HG02759 (cell line): ENCODE measurements at regions not wholly inside any gene's neighbourhood (a gene's known extent, or its start where the extent isn't known, plus 50 kb on each side); places are given as distances from the start of the nearest gene placed in this dataset.

Source experiments
- ATAC-seq: cut with Tn5 transposase; IDR thresholded peaks from one replicate; pipeline ENCODE4 v1.9.1; 2021; ENCODE audit warnings: mild to moderate bottlenecking, moderate library complexity; ENCODE audit not compliant: unreplicated experiment

DNA sequence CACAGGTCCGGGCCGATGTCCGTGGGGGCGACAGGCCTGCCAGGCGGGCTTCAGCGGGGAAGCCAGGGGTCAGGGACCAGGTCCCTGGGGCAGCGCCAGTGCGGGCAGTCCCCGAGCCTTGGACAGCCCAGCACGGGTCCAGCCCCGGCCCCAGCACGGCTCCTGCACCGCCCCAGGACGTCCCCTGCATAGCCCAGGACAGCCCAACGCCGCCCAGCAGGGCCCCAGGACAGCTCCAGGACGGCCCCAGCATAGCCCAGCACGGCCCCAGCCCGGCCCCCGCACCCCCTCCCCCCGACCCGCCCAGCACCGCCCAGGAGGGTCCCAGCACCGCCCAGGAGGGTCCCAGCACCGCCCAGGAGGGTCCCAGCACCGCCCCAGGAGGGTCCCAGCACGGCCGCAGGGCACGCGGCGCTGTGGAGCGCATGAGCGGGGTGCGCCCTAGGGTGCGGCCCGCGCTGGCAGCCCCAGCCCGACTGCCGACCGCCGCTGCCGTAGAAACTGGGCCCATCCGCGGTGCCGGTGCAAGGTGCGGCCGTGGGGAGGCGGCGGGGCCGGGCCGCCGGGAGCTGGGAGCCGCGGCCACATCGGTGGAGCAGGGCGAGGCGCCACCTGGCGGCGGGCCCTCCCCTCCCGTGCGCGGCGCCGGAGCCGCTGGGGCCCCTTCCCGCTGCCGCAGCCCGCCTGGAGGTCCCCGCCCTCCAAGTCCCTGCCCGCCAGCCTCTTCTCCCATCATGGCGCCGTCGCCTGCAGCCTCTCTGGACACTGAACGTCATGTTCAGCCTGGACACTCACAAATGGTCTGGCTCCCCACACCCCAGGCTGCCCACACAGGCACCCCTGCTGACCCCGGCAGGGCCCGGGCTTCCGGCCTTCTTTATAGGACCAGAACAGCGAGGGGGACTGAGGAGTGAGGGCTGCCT is 106.8 kb upstream of the NKX1-1 start:
- ATAC-seq = no peak

- ATAC-seq = no peak
Observed at GRCh38 chr4:1512051-1512737, 106.0 kb upstream of the NKX1-1 start.

DNA sequence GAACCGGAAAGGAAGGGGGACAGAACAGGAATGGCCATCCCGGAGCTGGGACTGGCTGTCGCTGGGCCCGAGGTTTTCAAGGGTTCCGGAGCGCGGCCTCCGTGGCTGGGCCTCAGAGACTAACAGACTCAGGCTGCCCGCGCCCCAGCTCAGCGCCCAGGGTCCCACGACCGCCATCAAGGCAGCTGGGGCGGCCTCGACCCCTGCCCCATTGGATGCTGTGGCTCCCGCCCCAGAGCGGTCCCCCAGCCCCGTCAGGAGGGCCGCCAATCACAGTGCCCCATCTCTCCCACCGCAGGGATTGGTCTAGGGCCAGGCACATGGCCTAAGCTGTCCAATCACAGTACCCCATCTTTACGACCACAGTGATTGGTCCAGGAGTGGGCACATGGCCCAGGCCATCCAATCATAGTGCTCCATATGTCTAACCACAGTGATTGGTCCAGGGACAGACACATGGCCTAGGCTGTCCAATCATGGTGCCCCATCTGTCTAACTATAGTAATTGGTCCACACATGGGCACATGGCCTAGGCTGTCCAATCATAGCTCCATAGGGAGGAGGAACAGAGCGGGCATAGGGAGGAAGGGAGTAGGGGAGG is 105.3 kb upstream of the NKX1-1 start:
- ATAC-seq = no peak

GRCh38 chr4:1510931-1511330 is 104.7 kb upstream of the NKX1-1 start:
- ATAC-seq = no peak

DNA sequence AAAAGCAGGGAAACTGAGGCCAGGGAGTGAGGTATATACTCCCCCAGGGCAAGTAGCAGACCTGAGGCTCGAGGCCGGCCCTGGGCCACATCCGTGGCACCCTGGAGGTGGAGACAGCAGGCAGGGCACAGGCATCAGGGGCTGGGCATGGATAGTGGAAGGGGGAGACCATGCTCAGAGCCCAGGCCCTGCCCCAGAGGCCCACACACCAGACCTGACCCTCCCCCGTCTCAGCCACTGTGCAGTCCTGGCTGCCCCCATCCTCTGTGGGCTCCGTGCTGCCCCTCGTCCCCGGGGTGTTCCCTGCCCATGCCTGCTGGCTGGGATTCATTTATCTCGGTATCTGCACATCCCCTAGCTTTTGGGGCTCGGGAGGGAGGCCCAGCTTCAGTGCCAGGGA is 103.1 kb upstream of the NKX1-1 start:
- no peak for ATAC-seq

DNA sequence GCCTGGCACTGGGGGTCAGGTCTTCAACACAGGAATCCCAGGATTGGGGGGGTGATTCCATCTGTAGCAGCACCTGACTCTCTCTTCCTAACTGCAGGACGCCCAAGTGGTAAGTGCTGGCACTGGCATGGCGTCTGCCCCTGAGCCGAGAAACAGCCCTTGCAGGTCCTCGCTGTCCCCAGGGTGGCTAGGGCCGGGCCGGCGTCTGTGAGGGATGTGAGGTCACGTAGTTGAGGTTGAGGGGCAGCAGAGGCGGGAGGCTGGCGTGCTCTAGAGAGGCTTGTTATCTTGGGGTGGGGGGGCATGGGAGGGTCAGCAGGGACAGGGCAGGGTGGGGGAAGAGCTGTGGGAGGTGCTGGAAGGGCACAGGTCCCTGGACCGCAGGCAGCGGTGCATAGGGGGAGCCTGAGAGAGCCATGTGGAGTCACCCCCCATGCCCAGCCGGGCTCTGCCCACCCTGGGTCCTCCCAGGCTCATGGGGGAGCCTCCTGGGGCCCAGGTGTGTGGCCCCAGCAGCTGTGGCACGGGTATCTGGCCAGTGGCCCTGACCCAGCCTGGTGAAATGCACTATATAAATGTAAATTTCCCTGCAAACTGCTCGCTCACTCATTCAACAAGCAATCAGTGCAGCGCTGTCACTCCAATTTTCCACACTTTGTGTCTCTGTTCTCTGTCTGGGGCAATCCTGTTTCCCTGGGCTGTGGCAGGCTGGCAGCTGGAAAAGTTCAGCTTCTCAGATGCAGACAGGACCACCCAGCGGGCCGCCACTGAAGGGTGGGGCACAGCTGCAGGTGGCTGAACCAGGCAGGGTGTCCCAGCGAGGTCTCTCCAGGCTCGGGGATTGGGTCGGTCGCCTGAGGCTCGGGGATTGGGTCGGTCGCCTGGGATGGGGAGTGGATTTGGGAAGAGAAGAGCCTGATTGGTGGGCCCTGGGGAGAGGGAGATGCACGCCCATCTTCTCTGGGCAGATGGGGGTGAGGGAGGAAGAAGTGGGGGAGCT is 102.2 kb upstream of the NKX1-1 start:
- ATAC-seq = no peak

GRCh38 chr4:1506956-1507721 is 100.9 kb upstream of the NKX1-1 start:
- no peak for ATAC-seq

- no peak for ATAC-seq
Observed at GRCh38 chr4:1505511-1506460, 99.5 kb upstream of the NKX1-1 start.

DNA sequence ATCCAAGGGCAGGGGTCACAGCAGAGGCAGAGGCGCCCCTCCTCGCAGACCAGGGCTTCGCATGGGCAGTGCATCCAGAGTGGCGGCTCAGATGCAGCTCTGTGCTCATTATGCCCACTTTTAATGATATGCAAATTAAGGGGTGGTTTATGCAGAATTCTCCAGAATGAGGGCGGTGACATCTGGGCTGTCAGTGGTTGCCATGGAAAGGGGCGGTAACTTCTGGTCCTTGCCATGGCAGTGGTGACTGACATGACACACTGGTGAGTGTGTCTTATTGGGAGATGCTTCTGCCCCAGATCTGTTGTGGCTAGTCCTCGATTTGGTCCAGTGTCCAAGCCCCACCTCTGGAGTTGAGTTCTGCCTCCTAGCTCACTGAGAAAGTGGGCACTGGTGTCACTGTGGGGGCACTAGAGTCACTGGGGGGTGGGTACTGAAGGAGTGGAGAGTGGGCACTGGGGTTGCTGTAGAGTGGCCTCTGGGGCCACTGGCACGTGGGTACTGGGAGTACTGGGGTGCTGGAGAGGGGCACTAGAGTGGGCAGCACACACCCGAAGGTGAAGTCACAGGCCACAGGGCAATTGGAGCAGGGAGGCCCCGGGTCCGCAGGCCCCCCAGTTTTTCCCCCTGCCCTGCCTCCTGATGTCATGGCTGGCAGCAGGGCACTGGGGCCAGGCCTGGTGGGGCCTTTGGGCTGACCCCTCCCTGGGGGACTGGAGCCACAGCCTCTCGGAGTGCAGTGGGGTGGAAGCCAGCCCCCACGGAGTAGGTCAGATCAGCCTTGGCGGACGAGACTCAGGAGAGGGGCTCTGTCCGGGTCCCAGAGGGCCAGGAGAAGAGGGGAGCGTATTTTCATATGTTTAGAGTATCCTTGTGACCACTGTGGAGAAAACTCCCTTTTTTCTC is 98.6 kb upstream of the NKX1-1 start:
- no peak for ATAC-seq

DNA sequence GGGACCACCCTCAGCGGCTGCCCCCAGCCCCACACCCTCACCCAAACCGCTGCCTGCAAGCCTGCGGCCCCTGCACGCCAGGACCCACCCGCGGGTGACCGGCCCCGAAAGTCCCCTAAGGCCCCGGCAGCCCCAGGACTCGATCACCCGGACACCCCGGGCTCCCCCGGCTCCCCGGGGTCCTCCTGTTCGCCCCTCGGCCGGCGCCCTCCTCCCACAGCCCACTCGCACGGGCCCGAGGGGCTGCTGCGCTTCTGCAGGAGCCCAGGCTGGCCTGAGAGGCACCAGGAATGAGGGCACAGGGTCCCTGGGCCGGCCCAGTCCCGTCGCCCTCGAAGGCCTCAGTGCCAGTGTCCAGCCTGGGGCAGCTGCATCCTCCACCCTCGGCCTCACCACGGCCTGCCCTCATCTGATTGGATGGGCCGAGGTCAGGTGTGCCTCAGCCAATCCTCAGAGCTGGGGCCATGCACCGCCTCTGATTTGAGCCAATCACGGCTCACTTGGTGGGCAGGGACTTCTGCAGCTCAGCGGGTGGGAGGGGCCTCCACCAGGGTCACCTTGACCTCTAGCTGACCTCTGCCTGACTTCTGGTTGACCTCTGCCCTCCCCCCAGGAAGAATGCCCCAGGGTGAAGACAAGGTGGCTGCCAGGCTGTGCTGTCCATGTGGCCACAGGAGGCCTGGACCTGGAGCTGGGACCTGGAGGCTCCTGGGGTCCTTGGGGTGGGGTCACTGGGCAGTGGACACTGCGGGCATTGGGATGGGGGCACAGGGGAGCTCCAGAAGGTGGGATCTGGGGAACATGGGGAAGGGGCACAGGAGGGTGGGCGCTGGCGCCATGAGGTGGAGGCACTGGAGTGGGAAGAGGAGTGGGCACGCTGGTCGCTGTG is 97.6 kb upstream of the NKX1-1 start:
- ATAC-seq = no peak

DNA sequence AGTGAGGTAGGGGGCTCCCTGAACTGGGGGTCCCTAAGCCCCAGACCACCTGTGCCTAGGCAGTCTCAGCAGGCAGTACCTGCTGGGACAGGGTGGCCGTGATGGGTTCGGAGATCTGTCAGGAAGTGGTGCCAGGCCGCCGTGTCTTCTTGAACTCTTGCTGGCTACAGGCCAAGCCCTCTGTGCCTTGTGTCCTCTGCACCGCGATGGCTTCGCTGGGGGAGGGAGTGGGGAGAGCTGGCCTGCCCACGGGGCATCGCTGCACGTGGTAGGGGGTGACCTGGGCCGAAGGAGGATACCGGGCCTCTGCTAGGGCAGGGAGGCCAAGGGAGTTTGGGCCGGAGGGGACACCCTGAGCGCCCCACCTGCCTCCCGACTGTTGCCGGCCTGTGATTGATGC is 96.7 kb upstream of the NKX1-1 start:
- ATAC-seq = no peak

- no peak for ATAC-seq
Observed at GRCh38 chr4:1502501-1502886, 96.3 kb upstream of the NKX1-1 start.

DNA sequence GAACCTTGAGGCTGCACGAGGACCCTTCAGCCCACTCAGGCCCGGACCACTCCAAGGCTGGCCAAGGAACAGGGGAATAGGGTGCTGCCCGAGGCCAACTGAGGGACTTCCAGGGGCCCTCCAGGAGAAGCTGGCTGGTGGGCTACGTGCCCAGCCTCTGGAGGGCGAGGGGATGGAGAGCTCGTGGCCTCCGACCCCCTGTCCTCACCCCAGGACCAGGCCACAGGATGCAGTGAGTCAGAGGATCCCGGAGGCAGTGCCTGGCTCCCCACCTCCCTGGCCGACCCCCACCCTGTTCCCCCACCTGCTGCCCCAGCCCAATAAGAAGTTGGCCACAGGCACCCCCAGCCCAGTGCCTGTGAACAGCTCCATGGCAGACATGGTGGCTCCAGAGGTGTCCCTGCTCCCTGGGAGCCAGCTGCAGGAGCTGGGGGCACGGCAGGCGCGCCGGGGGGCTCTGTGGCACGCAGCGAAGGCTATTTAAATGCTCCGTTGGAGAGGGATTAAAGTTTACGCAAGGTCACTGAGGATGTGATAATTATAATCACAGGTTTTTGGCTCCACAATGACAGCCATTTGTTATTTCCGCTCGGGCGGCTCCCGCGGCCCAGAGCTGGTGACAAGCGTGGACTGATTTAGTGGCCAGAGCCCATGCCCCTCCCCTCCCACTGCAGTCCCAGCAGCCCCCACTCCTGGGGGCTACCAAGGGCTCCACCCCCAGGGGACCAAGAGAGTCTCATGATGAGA is 95.7 kb upstream of the NKX1-1 start:
- ATAC-seq = no peak

GRCh38 chr4:1500966-1501753 is 94.9 kb upstream of the NKX1-1 start:
- ATAC-seq = no peak

DNA sequence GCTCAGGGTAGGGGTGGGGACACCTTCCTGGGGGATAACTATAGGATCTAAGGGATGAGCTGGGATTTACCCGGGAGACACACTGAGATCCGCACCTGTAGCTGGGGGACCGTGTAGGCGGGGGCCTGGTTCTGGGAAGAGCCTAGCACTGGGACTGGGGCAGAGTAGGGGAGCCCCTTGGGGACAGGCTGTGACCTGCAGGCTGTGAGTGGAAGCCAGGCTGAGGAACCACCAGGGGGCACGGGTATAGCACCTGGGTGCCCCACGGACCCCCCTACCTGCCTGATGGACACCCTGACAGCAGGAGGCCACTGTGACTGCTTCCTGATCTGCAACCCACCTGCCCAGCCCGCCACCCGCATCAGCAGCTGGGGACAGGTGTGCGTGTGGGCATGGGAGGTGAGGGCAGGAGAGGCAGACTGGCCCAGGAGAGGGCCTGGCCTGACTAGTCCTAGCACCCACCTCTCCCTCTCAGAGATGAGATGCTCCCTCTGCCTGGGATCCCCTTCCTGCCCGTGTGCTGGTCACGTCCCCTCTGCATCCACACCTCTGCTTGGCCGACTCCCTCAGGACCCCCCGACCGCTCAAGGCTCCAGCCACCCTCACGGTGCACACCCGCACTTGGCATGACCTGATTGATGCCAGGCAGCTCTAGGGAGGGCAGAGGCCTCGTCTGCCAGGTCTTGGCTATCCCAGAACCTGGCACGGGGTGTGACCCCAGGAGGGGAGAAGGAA is 94.2 kb upstream of the NKX1-1 start:
- ATAC-seq = no peak
